ENCODE measurements at regions not wholly inside any gene's neighbourhood (a gene's known extent, or its start where the extent isn't known, plus 50 kb on each side); places are given as distances from the start of the nearest gene placed in this dataset.
A peak's percentile ranks its signal among the peaks of the same experiment; 100 is the strongest.

DNA sequence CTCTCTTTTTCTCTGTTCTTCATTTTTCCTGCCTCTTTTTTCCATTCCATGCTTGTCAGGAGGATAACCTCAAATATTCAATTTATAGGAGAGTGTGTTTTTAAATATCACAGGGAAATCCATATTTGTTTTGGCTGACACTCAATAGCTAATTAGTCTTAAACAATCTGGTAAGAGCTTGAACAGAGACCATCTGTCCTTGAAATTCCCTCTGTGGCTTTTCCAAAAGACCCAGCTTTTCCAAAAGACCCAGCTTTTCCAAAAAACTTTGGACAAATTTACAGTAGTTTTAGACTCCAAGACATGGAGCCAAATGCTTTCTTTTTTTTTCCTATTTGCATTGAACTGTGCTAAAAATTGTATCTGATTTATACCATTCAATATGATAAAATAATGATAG lies 127.4 kb upstream of the FAM83B start:
- TF ChIP-seq, protein P1, sequence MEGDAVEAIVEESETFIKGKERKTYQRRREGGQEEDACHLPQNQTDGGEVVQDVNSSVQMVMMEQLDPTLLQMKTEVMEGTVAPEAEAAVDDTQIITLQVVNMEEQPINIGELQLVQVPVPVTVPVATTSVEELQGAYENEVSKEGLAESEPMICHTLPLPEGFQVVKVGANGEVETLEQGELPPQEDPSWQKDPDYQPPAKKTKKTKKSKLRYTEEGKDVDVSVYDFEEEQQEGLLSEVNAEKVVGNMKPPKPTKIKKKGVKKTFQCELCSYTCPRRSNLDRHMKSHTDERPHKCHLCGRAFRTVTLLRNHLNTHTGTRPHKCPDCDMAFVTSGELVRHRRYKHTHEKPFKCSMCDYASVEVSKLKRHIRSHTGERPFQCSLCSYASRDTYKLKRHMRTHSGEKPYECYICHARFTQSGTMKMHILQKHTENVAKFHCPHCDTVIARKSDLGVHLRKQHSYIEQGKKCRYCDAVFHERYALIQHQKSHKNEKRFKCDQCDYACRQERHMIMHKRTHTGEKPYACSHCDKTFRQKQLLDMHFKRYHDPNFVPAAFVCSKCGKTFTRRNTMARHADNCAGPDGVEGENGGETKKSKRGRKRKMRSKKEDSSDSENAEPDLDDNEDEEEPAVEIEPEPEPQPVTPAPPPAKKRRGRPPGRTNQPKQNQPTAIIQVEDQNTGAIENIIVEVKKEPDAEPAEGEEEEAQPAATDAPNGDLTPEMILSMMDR (IDR thresholded peaks at IDR 0.05; ENCODE audit: low read depth, low read length), result no peak
- no peak for DNase-seq (ENCODE audit: extremely low read depth, low read depth)

DNA sequence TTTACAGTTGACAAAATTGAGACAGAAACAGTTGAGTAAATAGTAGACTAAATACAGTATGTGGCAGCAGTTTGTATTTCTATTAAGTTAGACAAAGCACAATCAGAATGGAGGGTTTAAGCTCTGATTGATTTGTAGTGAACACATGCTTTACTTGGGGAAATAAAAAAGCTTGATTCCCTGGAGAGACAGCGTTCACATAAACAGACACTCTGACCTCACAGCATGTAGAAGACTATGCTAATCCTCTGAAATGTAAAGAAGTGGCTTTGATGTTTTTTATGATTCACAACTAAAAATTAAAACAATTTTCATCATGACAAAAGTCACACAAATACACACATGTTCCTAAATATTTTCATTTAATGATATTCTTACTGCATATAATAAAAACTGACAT lies 126.9 kb upstream of the FAM83B start:
- no peak for DNase-seq (ENCODE audit: extremely low read depth, low read depth)
- TF ChIP-seq, protein P1 (IDR thresholded peaks at IDR 0.05; ENCODE audit: low read depth, low read length), result no peak

DNA sequence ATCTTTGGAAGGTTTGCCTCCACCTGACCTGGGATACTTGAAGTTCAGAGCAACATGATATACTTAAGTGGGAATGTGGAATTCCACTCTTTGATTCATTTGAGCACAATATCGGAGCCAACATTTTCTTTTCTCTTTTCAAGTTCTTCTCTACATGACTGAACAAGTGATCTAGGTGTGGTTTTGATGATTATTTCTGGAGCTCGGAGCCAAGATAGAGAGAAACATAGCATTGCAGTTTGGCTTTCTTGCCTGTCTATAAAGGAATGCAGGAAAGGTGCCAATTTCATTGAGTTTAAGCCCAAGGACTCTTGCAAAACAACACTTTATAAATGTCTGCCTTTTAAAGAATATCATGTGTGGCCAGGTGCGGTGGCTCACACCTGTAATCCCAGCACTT lies 124.2 kb upstream of the FAM83B start:
- no peak for DNase-seq (ENCODE audit: extremely low read depth, low read depth)
- TF ChIP-seq, protein P1 (IDR thresholded peaks at IDR 0.05; ENCODE audit: low read depth, low read length), result no peak

DNA sequence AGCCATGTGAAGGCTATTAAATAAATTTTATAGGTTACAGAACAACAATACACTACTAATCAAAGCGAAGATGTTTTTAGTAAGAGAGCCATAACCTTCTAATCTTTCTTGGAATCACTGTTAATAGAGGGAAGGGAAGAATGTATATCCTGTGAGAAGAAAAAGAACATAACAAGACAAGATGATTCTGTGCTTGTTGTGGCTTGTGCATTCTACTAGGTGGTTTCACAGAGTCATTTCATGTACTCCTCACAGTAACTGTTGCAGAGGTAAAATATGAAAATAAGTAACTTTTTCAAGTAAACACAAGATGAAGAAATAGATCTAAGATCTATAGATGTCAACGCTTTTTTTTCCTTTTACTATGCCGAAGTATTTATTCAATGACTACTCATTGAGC lies 116.9 kb upstream of the FAM83B start:
- TF ChIP-seq, protein P1 (IDR thresholded peaks at IDR 0.05; ENCODE audit: low read depth, low read length), result no peak
- DNase-seq (ENCODE audit: extremely low read depth, low read depth), result no peak

DNA sequence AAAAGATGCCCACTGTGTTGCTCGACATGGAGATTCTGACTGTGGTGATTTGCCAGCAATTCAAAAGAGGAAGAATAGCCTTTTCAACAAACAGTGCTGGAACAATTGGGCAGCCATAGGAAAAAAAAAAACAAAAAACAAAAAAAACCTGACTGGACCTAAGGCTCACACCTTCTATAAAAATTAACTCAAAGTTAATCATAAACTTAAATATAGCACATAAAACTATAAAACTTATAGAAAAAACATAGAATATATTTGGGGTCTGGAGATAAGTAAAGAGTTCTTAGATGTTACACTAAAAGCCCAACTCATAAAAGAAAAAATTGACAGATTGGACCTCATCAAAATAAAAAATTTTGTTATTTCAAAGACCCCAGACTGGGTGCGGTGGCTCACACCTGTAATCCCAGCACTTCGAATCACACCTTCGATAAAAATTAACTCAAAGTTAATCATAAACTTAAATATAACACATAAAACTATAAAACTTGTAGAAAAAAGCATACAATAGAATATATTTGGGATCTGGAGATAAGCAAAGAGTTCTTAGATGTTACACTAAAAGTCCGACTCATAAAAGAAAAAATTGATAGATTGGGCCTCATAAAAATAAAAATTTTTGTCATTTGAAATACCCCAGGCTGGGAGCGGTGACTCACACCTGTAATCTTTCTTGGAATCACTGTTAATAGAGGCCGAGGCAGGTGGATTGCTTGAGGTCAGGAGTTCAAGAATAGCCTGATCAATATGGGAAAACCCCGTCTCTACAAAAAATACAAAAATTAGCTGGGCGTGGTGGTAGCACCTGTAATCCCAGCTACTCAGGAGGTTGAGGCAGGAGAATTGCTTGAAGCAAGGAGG lies 115.6 kb upstream of the FAM83B start:
- no peak for DNase-seq (ENCODE audit: extremely low read depth, low read depth)
- TF ChIP-seq, protein P1 (IDR thresholded peaks at IDR 0.05; ENCODE audit: low read depth, low read length), result no peak

DNA sequence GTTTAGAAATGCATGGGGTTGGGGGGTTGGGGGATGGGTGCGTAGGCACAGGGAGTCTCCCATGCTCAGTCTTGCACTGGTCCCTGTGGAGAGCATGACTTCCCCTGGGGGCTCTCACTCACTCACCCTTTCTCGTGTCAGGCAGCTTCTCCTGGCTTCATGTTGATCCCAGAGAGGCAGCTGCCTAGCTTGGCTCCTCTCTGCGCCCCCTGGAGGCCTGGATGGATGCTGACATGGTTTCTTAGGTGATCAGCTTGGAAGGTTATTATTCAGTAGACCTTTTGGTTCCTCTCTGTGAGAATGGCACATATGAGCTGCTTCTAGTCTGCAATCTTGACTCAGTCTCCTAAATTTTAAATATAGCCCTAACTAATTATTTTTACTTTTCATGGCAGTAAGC lies 109.3 kb upstream of the FAM83B start:
- DNase-seq (ENCODE audit: extremely low read depth, low read depth), result no peak
- TF ChIP-seq, protein P1 (IDR thresholded peaks at IDR 0.05; ENCODE audit: low read depth, low read length), result peak; percentile 6; the same call in 1 of the 2 replicates

DNA sequence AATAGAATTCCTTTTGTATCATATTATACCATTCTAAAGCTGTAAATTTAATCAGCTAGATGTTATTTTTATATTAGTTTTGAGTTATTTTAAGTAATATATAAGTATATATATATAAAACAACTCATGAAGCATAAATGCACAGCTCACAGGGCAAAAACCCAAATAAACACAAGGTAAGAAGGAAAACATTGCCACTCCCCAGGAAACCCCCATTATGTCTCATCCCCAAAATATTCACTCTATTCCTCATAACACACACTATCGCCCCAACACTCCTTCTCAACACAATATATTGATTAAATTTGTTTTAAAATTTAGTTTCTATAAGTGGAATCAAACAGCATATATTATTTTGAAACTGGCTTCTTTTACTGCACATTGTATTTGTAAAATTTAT lies 98.6 kb upstream of the FAM83B start:
- DNase-seq (ENCODE audit: extremely low read depth, low read depth), result no peak
- TF ChIP-seq, protein P1 (IDR thresholded peaks at IDR 0.05; ENCODE audit: low read depth, low read length), result no peak
